HuH-7 (cell line): ENCODE measurements at regions not wholly inside any gene's neighbourhood (a gene's known extent, or its start where the extent isn't known, plus 50 kb on each side); places are given as distances from the start of the nearest gene placed in this dataset.

Source experiments
- DNase-seq: peaks from one replicate; pipeline ENCODE4 v3.0.0; 2011; ENCODE audit warnings: low spot score

GRCh38 chr7:136034132-136034531, 57.0 kb upstream of the MTPN start:
- DNase-seq = no peak

- no peak for DNase-seq
Observed at GRCh38 chr7:136033413-136034031, 56.4 kb upstream of the MTPN start.

- no peak for DNase-seq
Observed at GRCh38 chr7:136030867-136031318, 53.7 kb upstream of the MTPN start.

- DNase-seq = no peak
Observed at GRCh38 chr7:136030330-136030729, 53.2 kb upstream of the MTPN start.

- DNase-seq = no peak
Observed at GRCh38 chr7:136027160-136027559, 50.0 kb upstream of the MTPN start.
